Peyer's patch (tissue), 4 donors: ENCODE measurements at regions not wholly inside any gene's neighbourhood (a gene's known extent, or its start where the extent isn't known, plus 50 kb on each side); places are given as distances from the start of the nearest gene placed in this dataset.

Experiments used
- CTCF ChIP-seq, 6 experiments: fragments of 450-650 bp in 4 of 6; fragments of 200-600 bp in 2 of 6; sonication (generic) in 1 of 6; IDR thresholded peaks; one replicate each; pipeline ENCODE4 v1.5.1; 2017 to 2019; ENCODE audit warnings: antibody characterized with exemption in 6 of 6, mild to moderate bottlenecking in 3 of 6, moderate library complexity in 1 of 6
- POLR2A ChIP-seq, 2 donors: fragments of 450-650 bp; IDR thresholded peaks; one replicate each; pipeline ENCODE4 v1.5.1; 2017; ENCODE audit warnings: antibody characterized with exemption in 2 of 2, mild to moderate bottlenecking in 2 of 2, moderate library complexity in 2 of 2

- TF ChIP-seq CTCF (IDR thresholded peaks at IDR 0.05) (no peak), POLR2A (IDR thresholded peaks at IDR 0.05) (no peak)
Measured at GRCh38 chr13:24998433-24998832, 97.5 kb upstream of the PABPC3 start.
